ENCODE measurements at regions not wholly inside any gene's neighbourhood (a gene's known extent, or its start where the extent isn't known, plus 50 kb on each side); places are given as distances from the start of the nearest gene placed in this dataset.

- H3K4me3 ChIP-seq, result no peak overlapping the region
- no peaks in the 10 kb centered on the region for H3K27me3 ChIP-seq
- TF ChIP-seq CTCF (IDR thresholded peaks at IDR 0.05) (no peak), POLR2A (IDR thresholded peaks at IDR 0.05) (no peak)
- H3K4me1 ChIP-seq, result no peaks in the 10 kb centered on the region
- no peak for DNase-seq
- H3K9me3 ChIP-seq, result no peaks in the 10 kb centered on the region
- H3K27ac ChIP-seq, result no peak overlapping the region
- no peaks in the 10 kb centered on the region for H3K36me3 ChIP-seq
Measured at GRCh38 chr2:52745144-52745543, 1022.5 kb upstream of the CHAC2 start.

GRCh38 chr2:52732849-52733395 lies 1034.7 kb upstream of the CHAC2 start:
- H3K27ac ChIP-seq, result no peak overlapping the region
- no peak for DNase-seq

GRCh38 chr2:52724585-52724984 lies 1043.0 kb upstream of the CHAC2 start:
- no peak for DNase-seq
- H3K36me3 ChIP-seq, result no peaks in the 10 kb centered on the region
- H3K4me1 ChIP-seq, result no peaks in the 10 kb centered on the region
- H3K27me3 ChIP-seq, result no peaks in the 10 kb centered on the region
- no peak overlapping the region for H3K27ac ChIP-seq
- no peak for TF ChIP-seq POLR2A (IDR thresholded peaks at IDR 0.05)
- no peak for TF ChIP-seq CTCF (IDR thresholded peaks at IDR 0.05)
- H3K4me3 ChIP-seq, result no peak overlapping the region
- no peaks in the 10 kb centered on the region for H3K9me3 ChIP-seq

More at GRCh38 chr2:52732849-52733395, 1034.7 kb upstream of the CHAC2 start:
- no peak for TF ChIP-seq POLR2A (IDR thresholded peaks at IDR 0.05)
- no peak for TF ChIP-seq CTCF (IDR thresholded peaks at IDR 0.05)
- H3K4me1 ChIP-seq, result no peaks in the 10 kb centered on the region
- no peaks in the 10 kb centered on the region for H3K27me3 ChIP-seq
- no peaks in the 10 kb centered on the region for H3K9me3 ChIP-seq
- no peak overlapping the region for H3K4me3 ChIP-seq
- no peaks in the 10 kb centered on the region for H3K36me3 ChIP-seq

- Histone ChIP-seq H3K36me3 (no peaks in the 10 kb centered on the region), H3K4me3 (no peak overlapping the region), H3K27me3 (no peaks in the 10 kb centered on the region), H3K4me1 (no peaks in the 10 kb centered on the region), H3K9me3 (no peaks in the 10 kb centered on the region), H3K27ac (no peak overlapping the region)
- TF ChIP-seq CTCF (IDR thresholded peaks at IDR 0.05) (no peak), POLR2A (IDR thresholded peaks at IDR 0.05) (no peak)
- no peak for DNase-seq
Measured at GRCh38 chr2:52717836-52718235, 1049.8 kb upstream of the CHAC2 start.

- Histone ChIP-seq H3K27ac (no peak overlapping the region), H3K4me3 (no peak overlapping the region), H3K4me1 (no peaks in the 10 kb centered on the region), H3K27me3 (no peaks in the 10 kb centered on the region), H3K36me3 (no peaks in the 10 kb centered on the region), H3K9me3 (no peaks in the 10 kb centered on the region)
- no peak for TF ChIP-seq CTCF (IDR thresholded peaks at IDR 0.05)
- no peak for TF ChIP-seq POLR2A (IDR thresholded peaks at IDR 0.05)
- no peak for DNase-seq
Measured at GRCh38 chr2:52710810-52711618, 1056.6 kb upstream of the CHAC2 start.

All from Peyer's patch (tissue), 4 donors.